HG03575 (cell line): ENCODE measurements at regions not wholly inside any gene's neighbourhood (a gene's known extent, or its start where the extent isn't known, plus 50 kb on each side); places are given as distances from the start of the nearest gene placed in this dataset.

ENCODE experiments used
- ATAC-seq: cut with Tn5 transposase; IDR thresholded peaks from one replicate; pipeline ENCODE4 v1.9.1; 2021; ENCODE audit not compliant: unreplicated experiment, insufficient number of reproducible peaks, low FRiP score; ENCODE audit errors: extremely low read depth

DNA sequence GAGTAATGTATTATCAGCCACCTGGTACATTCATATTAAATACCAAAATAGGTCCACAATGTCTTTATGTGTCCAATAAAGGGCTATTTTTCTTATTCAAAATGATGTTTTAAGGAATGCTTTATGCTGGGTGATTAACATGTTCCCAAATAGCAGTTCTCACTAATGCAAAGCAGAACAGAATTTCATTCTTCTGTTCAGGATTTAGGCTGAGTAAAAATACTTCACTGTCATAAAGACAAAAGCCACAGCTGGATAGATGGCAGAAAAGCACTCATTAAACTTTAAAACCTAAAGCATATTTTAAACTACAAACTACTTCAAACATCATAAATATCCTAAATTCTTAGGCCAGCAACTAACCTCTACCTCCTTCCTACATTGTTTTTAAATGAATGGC is 244.0 kb downstream of the TMA16 start:
- ATAC-seq, result no peak

DNA sequence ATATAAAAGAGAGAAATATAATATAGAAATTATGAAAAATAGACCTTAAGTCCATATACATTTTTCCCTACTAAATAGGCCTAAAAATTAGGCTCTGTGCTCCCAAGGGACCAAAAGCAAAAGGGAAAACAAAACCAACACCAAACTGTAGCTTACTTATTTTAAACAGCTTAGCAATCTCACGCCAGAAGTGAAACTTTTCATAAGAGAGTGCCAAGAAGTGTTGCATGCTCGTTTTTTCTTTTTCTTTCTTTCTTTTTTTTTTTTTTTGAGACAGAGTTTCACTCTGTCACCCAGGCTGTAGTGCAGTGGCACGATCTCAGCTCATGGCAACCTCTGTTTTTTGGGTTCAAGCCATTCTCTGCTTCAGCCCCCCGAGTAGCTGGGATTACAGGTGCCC is 250.4 kb downstream of the TMA16 start:
- ATAC-seq, result peak; percentile 97

DNA sequence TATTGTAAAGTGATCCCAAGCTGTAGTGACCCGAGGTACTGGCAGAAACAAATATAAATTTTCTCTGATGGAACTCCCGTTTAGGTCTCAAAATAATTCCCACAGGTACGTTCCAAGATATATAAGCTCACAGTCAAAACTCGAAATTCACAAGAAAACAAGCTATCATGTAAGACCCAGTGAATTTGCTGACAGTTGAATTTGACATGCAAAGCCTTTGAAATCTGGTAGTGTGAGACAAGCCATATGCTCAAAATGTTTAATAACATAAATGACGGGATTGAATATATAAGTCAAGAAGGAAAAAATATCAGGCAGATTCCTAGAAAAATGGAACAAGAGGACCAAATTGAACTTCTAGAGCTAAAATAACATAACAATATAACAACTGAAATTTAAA is 252.8 kb downstream of the TMA16 start:
- no peak for ATAC-seq

GRCh38 chr4:163747886-163748285 is 253.4 kb downstream of the TMA16 start:
- ATAC-seq, result no peak

- no peak for ATAC-seq
Measured at GRCh38 chr4:163748449-163748848, 254.0 kb downstream of the TMA16 start.

- peak; percentile 65 for ATAC-seq
Measured at GRCh38 chr4:163755013-163755412, 260.5 kb downstream of the TMA16 start.

- ATAC-seq, result no peak
Measured at GRCh38 chr4:163757219-163757618, 262.7 kb downstream of the TMA16 start.

DNA sequence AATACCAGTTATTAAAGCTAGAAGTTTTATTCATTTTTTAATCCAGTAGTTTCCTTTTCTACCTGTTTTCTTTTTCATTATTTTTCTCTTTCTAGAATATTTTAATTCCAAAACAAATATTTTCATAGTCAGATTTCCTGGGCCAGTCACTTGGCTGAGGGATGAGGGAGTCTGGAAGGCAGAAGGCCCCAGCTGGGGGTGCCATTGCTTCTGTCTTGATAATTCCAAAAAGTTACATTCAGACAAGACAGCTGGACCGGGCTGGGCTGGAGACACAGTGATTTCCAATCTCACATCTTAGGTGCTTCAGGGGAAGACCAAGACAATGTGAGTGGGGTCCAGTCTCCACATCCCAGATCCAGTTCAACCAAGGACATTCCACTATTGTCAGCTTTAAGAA is 263.5 kb downstream of the TMA16 start:
- no peak for ATAC-seq

- ATAC-seq, result no peak
Measured at GRCh38 chr4:163762741-163763140, 268.3 kb downstream of the TMA16 start.

- ATAC-seq, result no peak
Measured at GRCh38 chr4:163764569-163764968, 270.1 kb downstream of the TMA16 start.

- no peak for ATAC-seq
Measured at GRCh38 chr4:163768014-163768413, 273.5 kb downstream of the TMA16 start.

DNA sequence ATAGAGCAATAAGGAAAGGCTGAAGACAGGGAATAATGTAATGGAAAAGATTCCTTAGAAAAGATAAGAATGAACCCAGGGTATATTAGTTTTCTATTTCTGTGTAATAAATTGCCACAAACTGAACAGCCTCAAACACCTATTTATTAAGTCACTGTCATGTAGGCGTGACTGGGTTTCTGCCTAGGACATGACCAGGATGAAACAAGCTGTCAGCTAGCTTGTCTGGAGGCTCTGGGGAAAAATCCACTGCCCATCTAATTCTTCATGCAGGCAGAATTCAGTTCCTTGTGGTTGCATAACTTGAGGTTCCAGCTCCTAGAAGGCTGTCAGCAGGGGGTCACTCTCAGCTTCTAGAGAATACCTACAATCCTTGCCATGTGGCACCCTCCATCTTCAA is 277.7 kb downstream of the TMA16 start:
- no peak for ATAC-seq

GRCh38 chr4:163773940-163774339 is 279.4 kb downstream of the TMA16 start:
- no peak for ATAC-seq

GRCh38 chr4:163776957-163777356 is 282.5 kb downstream of the TMA16 start:
- ATAC-seq, result no peak

DNA sequence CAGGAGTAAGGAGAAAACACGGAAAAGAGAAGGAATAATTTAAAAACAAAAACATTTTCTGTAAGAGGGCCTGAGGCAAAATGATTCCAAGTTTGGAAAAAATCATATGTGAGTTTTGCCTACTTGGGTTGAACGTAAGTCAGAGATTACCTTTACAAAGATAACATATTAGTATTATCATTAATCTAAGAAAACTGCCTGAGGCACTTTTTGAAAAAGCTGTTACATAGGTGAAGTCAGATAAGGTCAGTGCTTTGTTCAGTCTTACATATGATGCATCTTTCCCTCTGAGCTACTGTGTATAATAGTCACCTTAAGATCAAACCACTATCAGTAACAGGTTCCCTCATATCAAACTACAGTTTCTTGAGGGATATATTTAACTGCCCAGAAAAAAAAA is 287.2 kb downstream of the TMA16 start:
- ATAC-seq, result no peak

DNA sequence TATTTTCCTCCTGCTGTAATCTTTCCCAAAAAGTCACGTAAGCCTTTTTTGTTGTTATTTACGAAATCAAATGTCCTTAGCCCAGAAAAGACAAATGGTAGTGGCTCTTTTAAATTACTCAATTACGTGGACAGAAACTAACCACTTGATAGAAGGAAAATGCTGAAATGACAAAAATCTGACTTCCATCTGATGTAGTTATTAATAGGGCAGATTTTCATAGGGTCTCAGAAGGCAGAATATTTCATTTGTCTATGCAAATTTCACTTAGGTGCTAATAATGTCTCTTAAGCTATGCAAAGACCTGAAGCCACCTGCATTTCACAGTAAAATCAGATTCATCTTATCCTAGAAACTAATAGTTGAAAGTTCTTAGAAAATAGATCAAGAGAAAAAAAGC is 295.7 kb downstream of the TMA16 start:
- ATAC-seq, result no peak

GRCh38 chr4:163795885-163796284 is 301.4 kb downstream of the TMA16 start:
- ATAC-seq, result no peak

DNA sequence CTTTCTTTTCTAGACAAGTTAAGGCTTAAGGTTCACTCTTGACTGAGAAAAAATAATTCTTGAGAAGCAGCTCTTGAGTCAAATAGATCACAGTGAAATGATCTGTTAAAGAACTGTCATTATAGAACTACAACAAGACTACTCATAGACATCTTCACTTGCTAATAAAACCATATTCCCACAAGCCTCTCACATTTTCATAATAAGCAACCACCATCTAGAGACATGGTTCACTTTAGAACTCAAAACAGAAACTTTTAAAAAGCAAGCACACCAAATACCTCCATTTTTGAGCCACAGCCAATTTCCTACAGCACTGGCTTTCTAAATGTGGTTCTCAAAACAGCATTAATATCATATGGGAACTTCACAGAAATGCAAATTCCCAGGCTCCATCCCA is 309.5 kb downstream of the TMA16 start:
- no peak for ATAC-seq

DNA sequence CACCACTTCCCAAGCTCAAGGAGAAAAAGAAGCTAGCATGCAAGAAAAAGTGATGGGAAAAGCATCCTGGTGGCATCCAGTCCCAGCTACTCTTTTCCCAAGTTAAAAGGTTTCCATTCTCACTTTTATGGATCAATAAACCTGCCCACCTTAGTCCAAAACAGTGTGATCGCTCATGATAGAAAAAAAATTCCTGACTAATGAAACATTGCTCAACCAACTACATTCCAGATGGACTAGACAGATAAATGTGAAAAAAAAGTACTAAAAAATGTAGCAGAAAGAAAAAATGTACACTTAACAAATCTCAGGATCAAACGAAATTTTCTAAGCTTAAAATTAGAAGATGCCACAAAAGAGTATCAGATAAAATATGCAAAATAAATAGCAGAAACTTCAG is 312.2 kb downstream of the TMA16 start:
- no peak for ATAC-seq

- ATAC-seq, result no peak
Measured at GRCh38 chr4:163808011-163808410, 313.5 kb downstream of the TMA16 start.

GRCh38 chr4:163810755-163811154 is 316.3 kb downstream of the TMA16 start:
- ATAC-seq, result no peak

GRCh38 chr4:163815776-163816175 is 321.3 kb downstream of the TMA16 start:
- peak; percentile 72 for ATAC-seq
